Iris pigment epithelial cell (primary cell): ENCODE measurements at regions not wholly inside any gene's neighbourhood (a gene's known extent, or its start where the extent isn't known, plus 50 kb on each side); places are given as distances from the start of the nearest gene placed in this dataset.

Source experiments
- DNase-seq: peaks from one replicate; pipeline ENCODE4 v3.0.0-alpha.2; 2011; ENCODE audit warnings: low read depth

GRCh38 chr13:39283072-39283471, 244.8 kb downstream of the NHLRC3 start:
- DNase-seq: no peak

- no peak for DNase-seq
Measured at GRCh38 chr13:39284801-39285388, 246.6 kb downstream of the NHLRC3 start.
